ENCODE measurements at regions not wholly inside any gene's neighbourhood (a gene's known extent, or its start where the extent isn't known, plus 50 kb on each side); places are given as distances from the start of the nearest gene placed in this dataset.

DNA sequence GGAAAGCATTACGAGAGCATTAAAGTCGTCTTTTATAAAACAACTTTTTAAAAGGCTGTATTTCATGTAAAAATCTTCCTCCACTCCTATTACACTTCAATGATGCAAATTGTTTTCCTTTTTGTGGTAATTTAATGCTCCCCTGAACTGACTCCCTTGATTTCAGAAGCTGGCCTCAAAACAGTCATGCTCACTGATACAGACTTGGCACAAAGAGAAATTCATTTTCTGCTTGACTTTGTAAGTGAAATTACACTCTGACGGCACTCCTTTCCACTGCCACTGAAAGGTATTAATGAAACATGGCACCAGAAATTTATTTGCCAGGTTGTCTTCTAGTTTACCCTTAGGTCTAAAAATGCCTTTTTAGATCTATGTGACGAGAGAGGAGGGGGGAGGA is 215.5 kb downstream of the LRRC3B start:
- CTCF ChIA-PET = no interaction called here
- POLR2A ChIA-PET = no interaction called here
- no peak overlapping the region for H3K4me3 Mint-ChIP-seq
- H3K27ac Mint-ChIP-seq = no peak overlapping the region
- intact Hi-C loops (cut with micrococcal nuclease) = no loop called here
- H3K36me3 Mint-ChIP-seq = no peaks in the 10 kb centered on the region
- H3K9me3 Mint-ChIP-seq = peaks cover 0 to 12% (median 4%) of the 10 kb centered on the region in 11 donors
- no peaks in the 10 kb centered on the region for H3K9me3 ChIP-seq (ENCODE audit: control insufficient read depth in 2 of 3, low read length in 3 of 3)
- no peaks in the 10 kb centered on the region for H3K36me3 ChIP-seq (ENCODE audit: control insufficient read depth in 2 of 3, insufficient read depth in 3 of 3, low read length in 3 of 3)
- no peaks in the 10 kb centered on the region for H3K27me3 ChIP-seq (ENCODE audit: control insufficient read depth in 2 of 2, insufficient read depth in 2 of 2, low read length in 2 of 2)
- DNase-seq = no peak
- ATAC-seq = no peak
- no peaks in the 10 kb centered on the region for H3K27me3 Mint-ChIP-seq
- H3K27ac ChIP-seq (ENCODE audit: low read depth, low read length) = no peak overlapping the region
- no peak overlapping the region for H3K4me3 ChIP-seq (ENCODE audit: low read length)
- no peaks in the 10 kb centered on the region for H3K4me1 ChIP-seq (ENCODE audit: control insufficient read depth in 2 of 2, insufficient read depth in 2 of 2, low read length in 2 of 2)
- H3K4me1 Mint-ChIP-seq = no peaks in the 10 kb centered on the region

DNA sequence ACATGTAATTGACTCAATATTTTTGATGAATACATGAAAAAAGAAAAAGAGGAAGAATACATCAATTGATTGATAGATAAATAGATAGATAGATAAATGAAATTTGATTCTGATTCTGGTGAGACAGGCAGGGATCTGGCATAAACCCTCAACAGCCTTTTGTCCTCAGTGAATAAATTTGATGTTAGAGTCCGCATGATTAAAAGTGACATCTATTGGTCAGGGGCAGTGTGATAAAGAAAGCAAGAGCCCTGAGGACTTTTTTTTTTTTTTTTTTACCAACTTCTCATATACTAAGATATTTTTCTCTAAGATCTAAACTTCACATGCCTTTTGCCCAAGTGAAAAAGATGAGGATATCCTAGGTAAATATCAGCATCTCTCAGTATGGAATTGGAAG is 216.4 kb downstream of the LRRC3B start:
- Histone ChIP-seq H3K27me3 (ENCODE audit: control insufficient read depth in 2 of 2, insufficient read depth in 2 of 2, low read length in 2 of 2) (no peaks in the 10 kb centered on the region), H3K27ac (ENCODE audit: low read depth, low read length) (no peak overlapping the region), H3K9me3 (ENCODE audit: control insufficient read depth in 2 of 3, low read length in 3 of 3) (no peaks in the 10 kb centered on the region), H3K4me3 (ENCODE audit: low read length) (no peak overlapping the region), H3K36me3 (ENCODE audit: control insufficient read depth in 2 of 3, insufficient read depth in 3 of 3, low read length in 3 of 3) (no peaks in the 10 kb centered on the region), H3K4me1 (ENCODE audit: control insufficient read depth in 2 of 2, insufficient read depth in 2 of 2, low read length in 2 of 2) (no peaks in the 10 kb centered on the region)
- no peak for DNase-seq
- no peak overlapping the region for H3K27ac Mint-ChIP-seq
- no peak for ATAC-seq
- no peaks in the 10 kb centered on the region for H3K27me3 Mint-ChIP-seq
- intact Hi-C loops (cut with micrococcal nuclease) = no loop called here
- ChIA-PET CTCF (no interaction called here), POLR2A (no interaction called here)
- no peak overlapping the region for H3K4me3 Mint-ChIP-seq
- peaks cover 0 to 12% (median 4%) of the 10 kb centered on the region in 11 donors for H3K9me3 Mint-ChIP-seq
- no peaks in the 10 kb centered on the region for H3K4me1 Mint-ChIP-seq
- no peaks in the 10 kb centered on the region for H3K36me3 Mint-ChIP-seq

GRCh38 chr3:26840272-26840870 is 217.8 kb downstream of the LRRC3B start:
- ATAC-seq = no peak
- Mint-ChIP-seq H3K27me3 (no peaks in the 10 kb centered on the region), H3K4me3 (no peak overlapping the region), H3K9me3 (peaks cover 0 to 18% (median 4%) of the 10 kb centered on the region in 11 donors), H3K36me3 (no peaks in the 10 kb centered on the region), H3K27ac (no peak overlapping the region), H3K4me1 (no peaks in the 10 kb centered on the region)
- no peak for DNase-seq
- CTCF ChIA-PET = interaction anchor here (0.6 kb wide), 1 partner anchor 22 kb away, joined by 3 read pairs; no protein-coding TSS in a partner anchor
- H3K9me3 ChIP-seq (ENCODE audit: control insufficient read depth in 2 of 3, low read length in 3 of 3) = no peaks in the 10 kb centered on the region
- POLR2A ChIA-PET = no interaction called here
- H3K27ac ChIP-seq (ENCODE audit: low read depth, low read length) = no peak overlapping the region
- intact Hi-C loops (cut with micrococcal nuclease) = no loop called here
- H3K4me3 ChIP-seq (ENCODE audit: low read length) = no peak overlapping the region
- no peaks in the 10 kb centered on the region for H3K4me1 ChIP-seq (ENCODE audit: control insufficient read depth in 2 of 2, insufficient read depth in 2 of 2, low read length in 2 of 2)
- no peaks in the 10 kb centered on the region for H3K36me3 ChIP-seq (ENCODE audit: control insufficient read depth in 2 of 3, insufficient read depth in 3 of 3, low read length in 3 of 3)
- H3K27me3 ChIP-seq (ENCODE audit: control insufficient read depth in 2 of 2, insufficient read depth in 2 of 2, low read length in 2 of 2) = no peaks in the 10 kb centered on the region

- Mint-ChIP-seq H3K27me3 (no peaks in the 10 kb centered on the region), H3K4me3 (no peak overlapping the region), H3K4me1 (no peaks in the 10 kb centered on the region), H3K27ac (no peak overlapping the region), H3K36me3 (no peaks in the 10 kb centered on the region), H3K9me3 (peaks cover 0 to 14% (median 6%) of the 10 kb centered on the region in 11 donors)
- Histone ChIP-seq H3K4me1 (ENCODE audit: control insufficient read depth in 2 of 2, insufficient read depth in 2 of 2, low read length in 2 of 2) (no peaks in the 10 kb centered on the region), H3K9me3 (ENCODE audit: control insufficient read depth in 2 of 3, low read length in 3 of 3) (no peaks in the 10 kb centered on the region), H3K4me3 (ENCODE audit: low read length) (no peak overlapping the region), H3K27me3 (ENCODE audit: control insufficient read depth in 2 of 2, insufficient read depth in 2 of 2, low read length in 2 of 2) (no peaks in the 10 kb centered on the region), H3K36me3 (ENCODE audit: control insufficient read depth in 2 of 3, insufficient read depth in 3 of 3, low read length in 3 of 3) (no peaks in the 10 kb centered on the region), H3K27ac (ENCODE audit: low read depth, low read length) (no peak overlapping the region)
- intact Hi-C loops (cut with micrococcal nuclease) = no loop called here
- POLR2A ChIA-PET = no interaction called here
- CTCF ChIA-PET = no interaction called here
- DNase-seq (no peak), ATAC-seq (no peak)
Observed at GRCh38 chr3:26845194-26845593, 222.6 kb downstream of the LRRC3B start.

- Histone ChIP-seq H3K36me3 (ENCODE audit: control insufficient read depth in 2 of 3, insufficient read depth in 3 of 3, low read length in 3 of 3) (no peaks in the 10 kb centered on the region), H3K27me3 (ENCODE audit: control insufficient read depth in 2 of 2, insufficient read depth in 2 of 2, low read length in 2 of 2) (no peaks in the 10 kb centered on the region), H3K9me3 (ENCODE audit: control insufficient read depth in 2 of 3, low read length in 3 of 3) (no peaks in the 10 kb centered on the region), H3K27ac (ENCODE audit: low read depth, low read length) (no peak overlapping the region), H3K4me1 (ENCODE audit: control insufficient read depth in 2 of 2, insufficient read depth in 2 of 2, low read length in 2 of 2) (no peaks in the 10 kb centered on the region), H3K4me3 (ENCODE audit: low read length) (no peak overlapping the region)
- Mint-ChIP-seq H3K36me3 (no peaks in the 10 kb centered on the region), H3K4me1 (no peaks in the 10 kb centered on the region), H3K9me3 (peaks cover 0 to 8% (median 3%) of the 10 kb centered on the region in 11 donors), H3K27me3 (no peaks in the 10 kb centered on the region), H3K27ac (no peak overlapping the region), H3K4me3 (no peak overlapping the region)
- ChIA-PET CTCF (no interaction called here), POLR2A (no interaction called here)
- intact Hi-C loops (cut with micrococcal nuclease) = no loop called here
- ATAC-seq = no peak
- no peak for DNase-seq
Observed at GRCh38 chr3:26847680-26848079, 225.1 kb downstream of the LRRC3B start.

- ChIA-PET POLR2A (no interaction called here), CTCF (no interaction called here)
- Mint-ChIP-seq H3K4me3 (no peak overlapping the region), H3K27ac (no peak overlapping the region), H3K36me3 (no peaks in the 10 kb centered on the region), H3K27me3 (no peaks in the 10 kb centered on the region), H3K9me3 (peaks cover 0 to 26% (median 5%) of the 10 kb centered on the region in 11 donors), H3K4me1 (no peaks in the 10 kb centered on the region)
- DNase-seq (no peak), ATAC-seq (no peak)
- intact Hi-C loops (cut with micrococcal nuclease) = no loop called here
- Histone ChIP-seq H3K9me3 (ENCODE audit: control insufficient read depth in 2 of 3, low read length in 3 of 3) (no peaks in the 10 kb centered on the region), H3K27me3 (ENCODE audit: control insufficient read depth in 2 of 2, insufficient read depth in 2 of 2, low read length in 2 of 2) (no peaks in the 10 kb centered on the region), H3K4me3 (ENCODE audit: low read length) (no peak overlapping the region), H3K4me1 (ENCODE audit: control insufficient read depth in 2 of 2, insufficient read depth in 2 of 2, low read length in 2 of 2) (no peaks in the 10 kb centered on the region), H3K36me3 (ENCODE audit: control insufficient read depth in 2 of 3, insufficient read depth in 3 of 3, low read length in 3 of 3) (no peaks in the 10 kb centered on the region), H3K27ac (ENCODE audit: low read depth, low read length) (no peak overlapping the region)
Observed at GRCh38 chr3:26894443-26894842, 271.9 kb downstream of the LRRC3B start.

DNA sequence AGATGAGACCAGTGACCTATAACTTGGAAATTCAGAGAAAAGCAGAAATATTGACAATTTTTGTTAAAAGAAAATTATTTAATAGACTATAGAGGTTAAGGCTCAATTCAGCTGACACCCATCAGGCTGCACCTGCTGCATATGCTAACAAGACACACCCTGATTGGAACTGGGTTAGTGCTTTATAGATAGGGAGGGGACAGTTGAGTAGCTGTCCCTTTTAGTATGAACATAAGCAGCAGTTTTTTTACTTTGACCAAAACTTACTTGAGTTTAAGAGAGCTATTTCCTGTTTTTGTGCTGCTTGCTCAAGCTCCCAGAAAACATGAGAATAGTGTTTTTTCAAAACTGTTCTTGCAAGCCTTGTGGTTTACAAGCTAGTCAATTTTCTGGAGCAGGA is 292.6 kb downstream of the LRRC3B start:
- no peaks in the 10 kb centered on the region for H3K27me3 ChIP-seq (ENCODE audit: control insufficient read depth in 2 of 2, insufficient read depth in 2 of 2, low read length in 2 of 2)
- H3K36me3 ChIP-seq (ENCODE audit: control insufficient read depth in 2 of 3, insufficient read depth in 3 of 3, low read length in 3 of 3) = no peaks in the 10 kb centered on the region
- Mint-ChIP-seq H3K27me3 (no peaks in the 10 kb centered on the region), H3K27ac (no peak overlapping the region), H3K4me3 (no peak overlapping the region), H3K9me3 (peaks cover 3 to 22% (median 5%) of the 10 kb centered on the region in 11 donors), H3K36me3 (no peaks in the 10 kb centered on the region), H3K4me1 (no peaks in the 10 kb centered on the region)
- H3K27ac ChIP-seq (ENCODE audit: low read depth, low read length) = no peak overlapping the region
- ChIA-PET CTCF (no interaction called here), POLR2A (no interaction called here)
- intact Hi-C loops (cut with micrococcal nuclease) = no loop called here
- no peaks in the 10 kb centered on the region for H3K9me3 ChIP-seq (ENCODE audit: control insufficient read depth in 2 of 3, low read length in 3 of 3)
- H3K4me3 ChIP-seq (ENCODE audit: low read length) = no peak overlapping the region
- DNase-seq (no peak), ATAC-seq (no peak)
- no peaks in the 10 kb centered on the region for H3K4me1 ChIP-seq (ENCODE audit: control insufficient read depth in 2 of 2, insufficient read depth in 2 of 2, low read length in 2 of 2)

All from naive thymus-derived CD4-positive, alpha-beta T cell (primary cell).